ENCODE measurements at regions not wholly inside any gene's neighbourhood (a gene's known extent, or its start where the extent isn't known, plus 50 kb on each side); places are given as distances from the start of the nearest gene placed in this dataset.
A peak's percentile ranks its signal among the peaks of the same experiment; 100 is the strongest.
"Not testable (repeated sequence)": the region's sequence is repeated elsewhere in the genome, so short reads cannot be mapped to it uniquely, and the experiment has no call there.

DNA sequence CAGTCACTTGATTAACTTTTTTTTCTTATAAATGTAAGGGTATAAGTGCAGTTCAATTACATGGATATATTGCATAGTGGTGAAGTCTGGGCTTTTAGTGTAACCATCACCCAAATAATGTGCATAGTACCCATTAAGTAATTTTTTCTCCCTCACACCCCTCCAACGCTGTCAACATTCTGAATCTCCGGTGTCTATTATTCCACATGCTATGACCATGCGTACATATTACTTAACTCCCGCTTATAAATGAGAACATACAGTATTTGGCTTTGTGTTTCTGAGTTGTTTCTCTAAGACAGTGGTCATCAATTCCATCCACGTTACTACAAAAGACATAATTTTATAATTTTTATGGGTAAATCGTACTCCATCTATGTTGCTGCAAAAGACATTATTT lies 1191.1 kb downstream of the NCAM2 start:
- no peak for DNase-seq (ENCODE audit: low spot score)

GRCh38 chr21:22191581-22191980 lies 1193.4 kb downstream of the NCAM2 start:
- no peak for DNase-seq (ENCODE audit: low spot score)

DNA sequence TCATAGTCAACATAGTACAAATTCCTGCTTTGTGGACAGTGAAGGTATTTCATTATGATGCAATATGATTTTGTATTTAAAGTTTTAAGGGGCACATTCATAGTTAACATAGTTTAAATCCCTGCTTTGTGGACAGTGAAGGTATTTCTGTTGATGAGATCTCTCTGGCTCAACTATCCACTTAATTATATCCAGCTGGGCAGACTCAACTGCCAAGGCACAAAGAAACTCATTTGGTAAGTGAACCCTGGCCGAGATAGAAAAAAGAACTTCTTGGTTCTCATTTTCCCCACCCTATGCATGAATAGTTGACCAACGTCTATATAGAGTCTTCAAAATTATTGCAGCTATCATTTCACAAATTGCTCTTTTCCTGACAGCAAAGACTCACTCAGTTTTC lies 1194.6 kb downstream of the NCAM2 start:
- no peak for DNase-seq (ENCODE audit: low spot score)

- DNase-seq (ENCODE audit: low spot score): not testable (repeated sequence)
Observed at GRCh38 chr21:22194986-22195385, 1196.8 kb downstream of the NCAM2 start.

GRCh38 chr21:22200378-22201092 lies 1202.3 kb downstream of the NCAM2 start:
- no peak for DNase-seq (ENCODE audit: low spot score)

- DNase-seq (ENCODE audit: low spot score): no peak
Observed at GRCh38 chr21:22201126-22201525, 1202.9 kb downstream of the NCAM2 start.

DNA sequence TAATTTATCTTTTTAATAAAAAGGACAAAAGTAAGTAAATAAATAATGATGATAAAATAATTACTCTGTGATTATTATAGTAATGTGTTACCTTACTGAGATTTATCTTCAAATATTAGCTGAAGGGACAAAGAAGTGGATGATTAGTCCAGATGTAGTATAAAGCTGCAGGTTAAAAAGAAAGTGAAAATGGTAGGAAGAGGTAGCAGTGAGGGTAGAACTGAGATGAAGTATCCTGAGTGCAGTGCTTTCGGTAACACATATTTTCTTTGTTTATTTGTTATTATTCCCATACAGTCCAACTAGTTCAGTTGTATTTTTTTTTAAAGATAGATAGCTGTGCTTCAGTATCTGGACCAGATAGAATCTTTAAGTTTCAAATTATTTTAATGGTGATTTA lies 1203.5 kb downstream of the NCAM2 start:
- DNase-seq (ENCODE audit: low spot score): no peak

- DNase-seq (ENCODE audit: low spot score): no peak
Observed at GRCh38 chr21:22209304-22209700, 1211.1 kb downstream of the NCAM2 start.

DNA sequence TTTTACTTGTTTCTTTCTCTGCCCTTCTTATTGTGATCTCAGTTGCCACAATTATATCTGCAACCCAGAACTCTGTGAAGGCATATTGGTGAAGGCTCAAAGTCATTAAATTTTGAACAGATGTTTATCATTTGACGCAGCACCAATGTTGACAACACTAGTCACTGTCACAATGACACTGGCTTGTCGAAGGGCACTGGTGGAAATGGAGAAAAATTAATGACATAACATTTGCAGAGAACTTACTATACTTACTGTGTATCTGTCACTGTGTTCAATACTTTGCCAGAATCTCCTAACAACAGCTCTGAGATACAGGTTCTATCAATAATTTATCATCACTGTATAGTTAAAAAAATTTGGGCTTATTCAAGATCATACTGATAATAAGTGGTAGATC lies 1213.7 kb downstream of the NCAM2 start:
- no peak for DNase-seq (ENCODE audit: low spot score)

- DNase-seq (ENCODE audit: low spot score): peak; percentile 57
Observed at GRCh38 chr21:22223385-22223784, 1225.2 kb downstream of the NCAM2 start.

DNA sequence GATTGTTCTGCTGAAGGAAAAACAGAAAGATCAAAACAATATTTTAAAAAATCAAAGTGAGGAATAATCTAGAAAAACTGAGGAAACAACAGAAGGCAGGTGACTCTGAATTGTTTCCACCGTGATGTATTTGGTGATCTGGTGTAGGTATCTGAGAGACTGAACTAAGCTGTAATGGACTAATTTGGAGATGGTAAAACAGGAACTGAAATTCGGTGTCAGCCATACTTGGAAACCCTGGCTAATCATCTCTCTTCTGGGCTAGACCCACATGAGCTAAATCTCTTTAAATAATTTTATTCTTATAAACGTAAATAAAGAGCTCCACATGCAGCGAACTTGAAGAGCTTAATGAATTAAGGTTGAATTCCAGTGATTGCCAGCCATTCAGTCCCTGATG lies 1226.1 kb downstream of the NCAM2 start:
- DNase-seq (ENCODE audit: low spot score): peak; percentile 47

GRCh38 chr21:22225299-22225698 lies 1227.1 kb downstream of the NCAM2 start:
- no peak for DNase-seq (ENCODE audit: low spot score)

GRCh38 chr21:22231013-22231412 lies 1232.8 kb downstream of the NCAM2 start:
- no peak for DNase-seq (ENCODE audit: low spot score)

DNA sequence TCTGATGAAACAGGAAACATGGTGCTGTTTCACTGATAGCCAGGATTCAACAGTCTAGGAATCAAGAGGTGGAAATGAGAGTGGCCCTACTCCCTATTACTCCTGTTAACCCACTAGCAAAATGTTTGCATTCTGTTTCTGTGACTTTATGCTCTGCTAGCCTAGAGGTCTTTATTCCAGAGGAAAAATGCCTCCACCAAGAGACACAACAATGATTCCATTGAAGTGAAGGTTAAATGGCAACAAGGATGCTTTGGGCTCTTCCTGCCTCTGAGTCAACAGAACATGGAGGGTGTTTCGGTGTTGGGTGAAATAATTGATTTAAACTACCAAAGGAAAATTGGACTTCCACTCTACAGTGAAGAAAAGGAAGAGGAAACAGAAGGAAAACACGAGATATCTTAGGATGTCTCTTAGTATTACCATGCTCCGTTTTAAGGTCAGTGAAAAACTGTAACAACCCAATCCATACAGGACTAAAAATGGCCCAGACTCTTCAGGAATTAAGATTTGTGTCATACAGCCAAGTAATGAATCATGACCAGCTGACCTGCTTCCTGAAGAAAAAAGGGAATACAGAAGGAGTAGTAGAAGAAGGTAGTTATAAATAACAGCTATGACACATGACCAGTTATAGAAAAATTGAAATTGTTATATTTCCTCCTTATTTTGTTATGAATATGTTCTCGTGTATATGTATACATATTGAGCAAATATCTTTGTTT lies 1237.8 kb downstream of the NCAM2 start:
- DNase-seq (ENCODE audit: low spot score): no peak

GRCh38 chr21:22244516-22244915 lies 1246.3 kb downstream of the NCAM2 start:
- DNase-seq (ENCODE audit: low spot score): no peak

DNA sequence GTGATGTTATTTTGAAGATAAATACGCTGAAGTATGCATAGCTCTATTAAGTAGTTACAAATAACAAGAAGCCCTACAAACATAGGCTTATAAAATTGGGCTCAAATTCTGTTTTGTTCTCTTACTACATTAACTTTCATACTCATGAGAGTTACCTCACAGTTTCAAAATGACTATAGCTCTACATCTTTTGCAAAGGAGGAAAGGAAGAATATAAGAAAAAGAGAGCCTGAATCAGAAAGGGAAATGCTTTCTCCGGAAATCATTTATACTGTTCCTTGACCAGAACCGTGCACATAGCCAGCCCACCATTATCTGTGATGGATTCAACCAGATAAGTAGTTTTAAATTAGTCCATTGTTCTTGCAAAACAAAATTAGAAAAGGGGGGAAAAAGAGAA lies 1252.1 kb downstream of the NCAM2 start:
- DNase-seq (ENCODE audit: low spot score): no peak

GRCh38 chr21:22253761-22254160 lies 1255.6 kb downstream of the NCAM2 start:
- DNase-seq (ENCODE audit: low spot score): no peak

DNA sequence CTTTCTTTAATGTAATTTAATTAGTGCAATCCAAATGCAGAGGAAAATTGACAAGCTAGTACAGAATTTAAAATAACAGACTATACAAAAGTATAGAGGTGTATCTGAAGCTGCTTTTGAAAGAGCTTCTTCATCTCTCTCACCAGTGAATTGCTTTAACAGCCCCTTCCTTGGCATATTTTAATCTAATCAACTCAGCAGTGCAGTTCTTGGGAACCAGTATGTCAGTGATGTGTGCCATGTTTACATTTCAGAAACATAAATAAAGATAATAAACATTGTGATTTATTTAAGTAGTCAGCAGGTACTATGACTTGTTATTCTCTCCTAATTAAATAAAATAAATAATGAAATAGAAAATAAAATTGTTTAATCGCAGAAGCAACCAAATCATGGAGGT lies 1260.6 kb downstream of the NCAM2 start:
- DNase-seq (ENCODE audit: low spot score): no peak

DNA sequence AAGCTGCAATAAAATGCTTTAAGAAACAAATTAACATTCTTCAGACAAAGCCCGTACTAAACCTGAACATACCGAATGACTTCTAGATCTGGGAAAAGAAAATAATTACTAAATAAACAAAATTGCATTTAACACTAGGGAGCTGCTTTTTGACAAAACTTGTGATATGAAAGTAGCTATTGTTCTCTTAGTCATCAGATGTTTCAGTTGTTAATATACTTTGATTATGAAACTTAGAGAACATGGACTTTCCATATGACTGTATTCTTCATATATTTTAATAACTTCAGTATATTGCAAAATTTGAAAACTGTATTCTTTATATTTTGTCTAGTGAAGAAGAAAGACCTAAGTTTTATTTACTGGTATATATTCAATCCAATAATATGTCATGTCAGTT lies 1262.1 kb downstream of the NCAM2 start:
- no peak for DNase-seq (ENCODE audit: low spot score)

GRCh38 chr21:22263890-22264289 lies 1265.7 kb downstream of the NCAM2 start:
- DNase-seq (ENCODE audit: low spot score): no peak

- DNase-seq (ENCODE audit: low spot score): no peak
Observed at GRCh38 chr21:22277341-22277740, 1279.1 kb downstream of the NCAM2 start.

DNA sequence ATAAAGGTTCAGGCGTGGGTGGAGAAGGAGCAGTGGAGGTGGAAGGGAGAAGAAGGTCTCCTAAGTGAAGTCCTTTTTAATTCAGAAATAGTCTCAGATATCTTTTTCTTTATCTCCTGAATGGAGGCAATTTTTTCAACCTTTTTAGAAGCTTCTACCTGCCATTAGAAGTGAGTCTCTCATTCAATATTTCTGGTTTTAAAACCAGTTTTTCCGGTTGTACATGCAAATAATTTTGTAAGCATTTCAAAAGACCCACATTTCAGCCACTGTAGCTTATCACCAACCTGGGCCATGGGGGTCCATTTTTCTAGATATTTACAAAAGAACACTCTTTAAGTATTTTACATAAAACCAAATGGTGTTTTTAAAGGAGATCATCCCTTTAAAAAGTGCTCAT lies 1280.2 kb downstream of the NCAM2 start:
- no peak for DNase-seq (ENCODE audit: low spot score)

- no peak for DNase-seq (ENCODE audit: low spot score)
Observed at GRCh38 chr21:22280851-22281250, 1282.6 kb downstream of the NCAM2 start.

Measured in NAMALWA (cell line).